C1 segment of cervical spinal cord (tissue), 14 donors: ENCODE measurements at regions not wholly inside any gene's neighbourhood (a gene's known extent, or its start where the extent isn't known, plus 50 kb on each side); places are given as distances from the start of the nearest gene placed in this dataset.

Experiments used
- DNase-seq, 14 donors: peaks; one replicate each; lab custom pipeline; 2025; lab: John Stamatoyannopoulos, UW

- no peak for DNase-seq
Observed at GRCh38 chr7:16167526-16167925, 253.8 kb downstream of the CRPPA start.

GRCh38 chr7:16144361-16144760 lies 277.0 kb downstream of the CRPPA start:
- DNase-seq, result no peak

- no peak for DNase-seq
Observed at GRCh38 chr7:16137944-16138343, 283.4 kb downstream of the CRPPA start.

GRCh38 chr7:16136896-16137295 lies 284.4 kb downstream of the CRPPA start:
- DNase-seq, result no peak

- no peak for DNase-seq
Observed at GRCh38 chr7:16135658-16136057, 285.7 kb downstream of the CRPPA start.

GRCh38 chr7:16130111-16131110 lies 290.9 kb downstream of the CRPPA start:
- no peak for DNase-seq

- DNase-seq, result no peak
Observed at GRCh38 chr7:16129431-16130110, 291.8 kb downstream of the CRPPA start.

GRCh38 chr7:16123117-16123770 lies 298.1 kb downstream of the CRPPA start:
- no peak for DNase-seq

GRCh38 chr7:16121876-16122390 lies 299.4 kb downstream of the CRPPA start:
- DNase-seq, result no peak

GRCh38 chr7:16115374-16115773 lies 306.0 kb downstream of the CRPPA start:
- DNase-seq, result no peak

- no peak for DNase-seq
Observed at GRCh38 chr7:16114633-16115032, 306.7 kb downstream of the CRPPA start.

- DNase-seq, result no peak
Observed at GRCh38 chr7:16114071-16114470, 307.3 kb downstream of the CRPPA start.

- DNase-seq, result no peak
Observed at GRCh38 chr7:16113058-16113457, 308.3 kb downstream of the CRPPA start.

- DNase-seq, result no peak
Observed at GRCh38 chr7:16106869-16107268, 314.5 kb downstream of the CRPPA start.

GRCh38 chr7:16106300-16106699 lies 315.0 kb downstream of the CRPPA start:
- no peak for DNase-seq

- no peak for DNase-seq
Observed at GRCh38 chr7:16099302-16099849, 322.0 kb downstream of the CRPPA start.

- DNase-seq, result no peak
Observed at GRCh38 chr7:16098585-16099179, 322.7 kb downstream of the CRPPA start.

- no peak for DNase-seq
Observed at GRCh38 chr7:16098058-16098457, 323.3 kb downstream of the CRPPA start.

- DNase-seq, result no peak
Observed at GRCh38 chr7:16095171-16095950, 326.0 kb downstream of the CRPPA start.

- DNase-seq, result no peak
Observed at GRCh38 chr7:16094651-16095050, 326.7 kb downstream of the CRPPA start.
